HL-60 (cell line): ENCODE measurements at regions not wholly inside any gene's neighbourhood (a gene's known extent, or its start where the extent isn't known, plus 50 kb on each side); places are given as distances from the start of the nearest gene placed in this dataset.

Source experiments
- CTCF ChIP-seq: IDR thresholded peaks from one replicate; pipeline ENCODE4 v1.5.1; 2011; ENCODE audit warnings: low read length, control low read depth, inconsistent platforms; ENCODE audit not compliant: insufficient read depth
- REST ChIP-seq: IDR thresholded peaks from 2 replicates; pipeline ENCODE4 v1.6.1; 2012; ENCODE audit warnings: low read depth; ENCODE audit not compliant: insufficient replicate concordance
- SPI1 ChIP-seq: IDR thresholded peaks from 2 replicates; pipeline ENCODE4 v1.6.1; 2012; ENCODE audit warnings: low read depth, mild to moderate bottlenecking, borderline replicate concordance

- TF ChIP-seq CTCF = no peak
- no peak for TF ChIP-seq REST
- no peak for TF ChIP-seq SPI1
Measured at GRCh38 chr5:180436936-180437335, 57.2 kb upstream of the CNOT6 start.
